ENCODE measurements at regions not wholly inside any gene's neighbourhood (a gene's known extent, or its start where the extent isn't known, plus 50 kb on each side); places are given as distances from the start of the nearest gene placed in this dataset.
A peak's percentile ranks its signal among the peaks of the same experiment; 100 is the strongest.
"Not testable (repeated sequence)": the region's sequence is repeated elsewhere in the genome, so short reads cannot be mapped to it uniquely, and the experiment has no call there.

GRCh38 chr10:27355918-27356573 lies 115.4 kb upstream of the ACBD5 start:
- intact Hi-C loops (cut with DNase I, micrococcal nuclease), result no loop called here
- no peak for DNase-seq

GRCh38 chr10:27354643-27355270 lies 114.2 kb upstream of the ACBD5 start:
- peak; percentile 69 for ATAC-seq
- DNase-seq, result peak in 1 of 2 donors; percentile 34
- intact Hi-C loops (cut with DNase I, micrococcal nuclease), result not testable (repeated sequence)

More at GRCh38 chr10:27355918-27356573, 115.4 kb upstream of the ACBD5 start:
- ATAC-seq, result no peak

- intact Hi-C loops (cut with DNase I, micrococcal nuclease); DNase-seq; ATAC-seq: not testable (repeated sequence)
Observed at GRCh38 chr10:27354100-27354499, 113.5 kb upstream of the ACBD5 start.

- intact Hi-C loops (cut with DNase I, micrococcal nuclease), result no loop called here
- no peak for DNase-seq
- no peak for ATAC-seq
Observed at GRCh38 chr10:27349987-27350386, 109.4 kb upstream of the ACBD5 start.

GRCh38 chr10:27347827-27348207 lies 107.2 kb upstream of the ACBD5 start:
- DNase-seq; intact Hi-C loops (cut with DNase I, micrococcal nuclease); ATAC-seq: not testable (repeated sequence)

- intact Hi-C loops (cut with DNase I, micrococcal nuclease), result no loop called here
- no peak for ATAC-seq
- DNase-seq, result no peak
Observed at GRCh38 chr10:27345455-27345920, 104.9 kb upstream of the ACBD5 start.

- intact Hi-C loops (cut with DNase I, micrococcal nuclease), result no loop called here
- no peak for DNase-seq
- no peak for ATAC-seq
Observed at GRCh38 chr10:27344568-27345454, 104.2 kb upstream of the ACBD5 start.

- DNase-seq (no peak), ATAC-seq (no peak)
- intact Hi-C loops (cut with DNase I, micrococcal nuclease), result no loop called here
Observed at GRCh38 chr10:27341001-27341400, 100.4 kb upstream of the ACBD5 start.

- intact Hi-C loops (cut with DNase I, micrococcal nuclease), result not testable (repeated sequence)
Observed at GRCh38 chr10:27335246-27335645, 94.6 kb upstream of the ACBD5 start.

GRCh38 chr10:27330074-27330473 lies 89.5 kb upstream of the ACBD5 start:
- ATAC-seq (no peak), DNase-seq (no peak)
- intact Hi-C loops (cut with DNase I, micrococcal nuclease), result no loop called here

More at GRCh38 chr10:27335246-27335645, 94.6 kb upstream of the ACBD5 start:
- DNase-seq, ATAC-seq: not testable (repeated sequence)

- intact Hi-C loops (cut with DNase I, micrococcal nuclease), result no loop called here
- no peak for DNase-seq
- no peak for ATAC-seq
Observed at GRCh38 chr10:27328946-27329345, 88.3 kb upstream of the ACBD5 start.

GRCh38 chr10:27326748-27327147 lies 86.2 kb upstream of the ACBD5 start:
- intact Hi-C loops (cut with DNase I, micrococcal nuclease); ATAC-seq: not testable (repeated sequence)

GRCh38 chr10:27319752-27320431 lies 79.3 kb upstream of the ACBD5 start:
- DNase-seq (peak; percentile 35 to 44), ATAC-seq (peak; percentile 59)
- intact Hi-C loops (cut with DNase I, micrococcal nuclease), result no loop called here

More at GRCh38 chr10:27326748-27327147, 86.2 kb upstream of the ACBD5 start:
- not testable (repeated sequence) for DNase-seq

GRCh38 chr10:27319139-27319538 lies 78.5 kb upstream of the ACBD5 start:
- ATAC-seq; intact Hi-C loops (cut with DNase I, micrococcal nuclease); DNase-seq: not testable (repeated sequence)

GRCh38 chr10:27315082-27315481 lies 74.5 kb upstream of the ACBD5 start:
- ATAC-seq; intact Hi-C loops (cut with DNase I, micrococcal nuclease); DNase-seq: not testable (repeated sequence)

GRCh38 chr10:27313586-27313985 lies 73.0 kb upstream of the ACBD5 start:
- DNase-seq; intact Hi-C loops (cut with DNase I, micrococcal nuclease); ATAC-seq: not testable (repeated sequence)

GRCh38 chr10:27312854-27313253 lies 72.3 kb upstream of the ACBD5 start:
- intact Hi-C loops (cut with DNase I, micrococcal nuclease), result no loop called here
- DNase-seq (no peak), ATAC-seq (peak; percentile 52)

- intact Hi-C loops (cut with DNase I, micrococcal nuclease); ATAC-seq; DNase-seq: not testable (repeated sequence)
Observed at GRCh38 chr10:27311809-27312208, 71.2 kb upstream of the ACBD5 start.

- ATAC-seq; intact Hi-C loops (cut with DNase I, micrococcal nuclease); DNase-seq: not testable (repeated sequence)
Observed at GRCh38 chr10:27298522-27298850, 57.9 kb upstream of the ACBD5 start.
